Smooth muscle cell (in vitro differentiated cells): ENCODE measurements at regions not wholly inside any gene's neighbourhood (a gene's known extent, or its start where the extent isn't known, plus 50 kb on each side); places are given as distances from the start of the nearest gene placed in this dataset.

Experiments used
- DNase-seq: peaks from one replicate; lab custom pipeline; 2025; ENCODE audit not compliant: unreplicated experiment; lab: John Stamatoyannopoulos, UW
- H2AFZ ChIP-seq: fragments of 200-600 bp; sonication (generic); 2 replicates; pipeline ENCODE4 v1.6.0; 2016; ENCODE audit warnings: antibody characterized with exemption, low read depth, mild to moderate bottlenecking
- H3F3A ChIP-seq: fragments of 200-600 bp; sonication (generic); 2 replicates; pipeline ENCODE4 v1.6.0; 2017; ENCODE audit warnings: antibody characterized with exemption, low read depth
- H3K27ac ChIP-seq: fragments of 200-600 bp; sonication (generic); 2 replicates; pipeline ENCODE4 v1.5.1; 2016; ENCODE audit warnings: low read depth, mild to moderate bottlenecking
- H3K27me3 ChIP-seq: fragments of 200-600 bp; sonication (generic); 2 replicates; pipeline ENCODE4 v1.6.1; 2016; ENCODE audit warnings: low read depth, mild to moderate bottlenecking
- H3K36me3 ChIP-seq: fragments of 200-600 bp; sonication (generic); 2 replicates; pipeline ENCODE4 v1.5.1; 2016; ENCODE audit warnings: low read depth
- H3K4me1 ChIP-seq: fragments of 200-600 bp; sonication (generic); 2 replicates; pipeline ENCODE4 v1.5.1; 2016; ENCODE audit warnings: low read depth
- H3K4me2 ChIP-seq: fragments of 200-600 bp; sonication (generic); 2 replicates; pipeline ENCODE4 v1.6.0; 2016; ENCODE audit warnings: mild to moderate bottlenecking
- H3K4me3 ChIP-seq: fragments of 200-600 bp; sonication (generic); 2 replicates; pipeline ENCODE4 v1.5.1; 2016; ENCODE audit warnings: mild to moderate bottlenecking
- H3K79me2 ChIP-seq: fragments of 200-600 bp; sonication (generic); 2 replicates; pipeline ENCODE4 v1.6.0; 2016; ENCODE audit warnings: low read depth, mild to moderate bottlenecking
- H3K9ac ChIP-seq: fragments of 200-600 bp; sonication (generic); 2 replicates; pipeline ENCODE4 v1.6.0; 2016; ENCODE audit warnings: low read depth
- H3K9me3 ChIP-seq: fragments of 200-600 bp; sonication (generic); replicated peaks from 2 replicates; pipeline ENCODE4 v1.5.1; 2016; ENCODE audit warnings: low read depth
- H4K20me1 ChIP-seq: fragments of 200-600 bp; sonication (generic); 2 replicates; pipeline ENCODE4 v1.6.0; 2016; ENCODE audit warnings: low read depth
- CTCF ChIP-seq: fragments of 200-600 bp; sonication (generic); IDR thresholded peaks from 2 replicates; pipeline ENCODE4 v1.5.1; 2017; ENCODE audit warnings: borderline replicate concordance, mild to moderate bottlenecking, antibody characterized with exemption; ENCODE audit not compliant: insufficient read depth, poor library complexity, severe bottlenecking
- WGBS: methylation state at CpG from one replicate; pipeline ENCODE4 v1.1.7; 2016; ENCODE audit warnings: low lambda C conversion rate; 5-methylcytosine and 5-hydroxymethylcytosine counted together

GRCh38 chr17:14474591-14474990, 173.7 kb downstream of the HS3ST3B1 start:
- Histone ChIP-seq H3K4me2 (no peak overlapping the region), H3K9me3 (no peaks in the 10 kb centered on the region), H3F3A (no peaks in the 10 kb centered on the region), H3K4me3 (no peak overlapping the region), H3K27ac (no peak overlapping the region), H3K27me3 (no peaks in the 10 kb centered on the region), H3K79me2 (no peaks in the 10 kb centered on the region), H3K9ac (no peak overlapping the region), H2AFZ (no peak overlapping the region), H3K4me1 (no peaks in the 10 kb centered on the region), H4K20me1 (no peaks in the 10 kb centered on the region), H3K36me3 (no peaks in the 10 kb centered on the region)
- DNase-seq: no peak
- 94% methylated on average over 4 of the region's 4 CpGs for WGBS
- TF ChIP-seq CTCF: no peak

GRCh38 chr17:14471052-14471451, 170.2 kb downstream of the HS3ST3B1 start:
- WGBS: 39% methylated on average over 7 of the region's 7 CpGs
- H3F3A ChIP-seq: no peaks in the 10 kb centered on the region
- TF ChIP-seq CTCF: no peak
- no peaks in the 10 kb centered on the region for H3K4me1 ChIP-seq
- DNase-seq: no peak
- no peak overlapping the region for H3K9ac ChIP-seq
- no peaks in the 10 kb centered on the region for H3K36me3 ChIP-seq
- no peaks in the 10 kb centered on the region for H3K79me2 ChIP-seq
- no peaks in the 10 kb centered on the region for H3K9me3 ChIP-seq
- H4K20me1 ChIP-seq: no peaks in the 10 kb centered on the region
- no peak overlapping the region for H3K4me3 ChIP-seq
- no peak overlapping the region for H3K4me2 ChIP-seq
- no peak overlapping the region for H2AFZ ChIP-seq
- H3K27ac ChIP-seq: no peak overlapping the region
- H3K27me3 ChIP-seq: no peaks in the 10 kb centered on the region

- Histone ChIP-seq H3K9ac (no peak overlapping the region), H3K27me3 (no peaks in the 10 kb centered on the region), H3K9me3 (no peaks in the 10 kb centered on the region), H3K4me2 (no peak overlapping the region), H3K4me1 (no peaks in the 10 kb centered on the region), H3F3A (no peaks in the 10 kb centered on the region), H3K4me3 (no peak overlapping the region), H4K20me1 (no peaks in the 10 kb centered on the region), H3K36me3 (no peaks in the 10 kb centered on the region), H2AFZ (no peak overlapping the region), H3K27ac (no peak overlapping the region), H3K79me2 (no peaks in the 10 kb centered on the region)
- TF ChIP-seq CTCF: no peak
- DNase-seq: no peak
- WGBS: 99% methylated on average over 4 of the region's 4 CpGs
Observed at GRCh38 chr17:14470417-14470816, 169.5 kb downstream of the HS3ST3B1 start.

- no peaks in the 10 kb centered on the region for H3K79me2 ChIP-seq
- no peaks in the 10 kb centered on the region for H4K20me1 ChIP-seq
- no peak overlapping the region for H2AFZ ChIP-seq
- H3K9me3 ChIP-seq: no peaks in the 10 kb centered on the region
- no peaks in the 10 kb centered on the region for H3K27me3 ChIP-seq
- H3K27ac ChIP-seq: no peak overlapping the region
- H3K4me1 ChIP-seq: no peaks in the 10 kb centered on the region
- H3K9ac ChIP-seq: no peak overlapping the region
- H3K36me3 ChIP-seq: no peaks in the 10 kb centered on the region
- 99% methylated on average over 3 of the region's 3 CpGs for WGBS
- TF ChIP-seq CTCF: no peak
- no peaks in the 10 kb centered on the region for H3F3A ChIP-seq
- no peak for DNase-seq
- H3K4me2 ChIP-seq: no peak overlapping the region
- no peak overlapping the region for H3K4me3 ChIP-seq
Observed at GRCh38 chr17:14469971-14470370, 169.1 kb downstream of the HS3ST3B1 start.
